CD14-positive monocyte (primary cell): ENCODE measurements at regions not wholly inside any gene's neighbourhood (a gene's known extent, or its start where the extent isn't known, plus 50 kb on each side); places are given as distances from the start of the nearest gene placed in this dataset.

Experiments used
- DNase-seq, 3 donors: peaks; one replicate each; pipeline ENCODE4 v3.0.0-alpha.2; 2011 to 2022
- H2AFZ ChIP-seq: 2 replicates; pipeline ENCODE4 v1.6.0; 2012; ENCODE audit warnings: mild to moderate bottlenecking, low read depth, low read length, inconsistent platforms; ENCODE audit not compliant: insufficient read depth, poor library complexity, severe bottlenecking
- H3K27ac ChIP-seq, 2 donors: 1 replicate in 1 of 2; 2 replicates in 1 of 2; pipeline ENCODE4 v1.5.1; 2012 to 2013; ENCODE audit warnings: low read length in 2 of 2, control low read depth in 1 of 2, inconsistent platforms in 1 of 2, low read depth in 1 of 2, mild to moderate bottlenecking in 1 of 2
- H3K27me3 ChIP-seq, 2 donors: one replicate each; pipeline versions ENCODE4 v1.6.0 to v1.6.1; 2011 to 2013; ENCODE audit warnings: low read length in 2 of 2; ENCODE audit not compliant: control insufficient read depth in 2 of 2, insufficient read depth in 2 of 2
- H3K36me3 ChIP-seq, 2 donors: replicated peaks in 1 of 2; 1 replicate in 1 of 2; 2 replicates in 1 of 2; pipeline versions ENCODE4 v1.5.1 to v1.6.1; 2012 to 2013; ENCODE audit warnings: low read length in 2 of 2, control low read depth in 1 of 2, inconsistent platforms in 1 of 2, mild to moderate bottlenecking in 1 of 2; ENCODE audit not compliant: insufficient read depth in 2 of 2, control insufficient read depth in 1 of 2
- H3K4me1 ChIP-seq, 2 donors: 1 replicate in 1 of 2; 2 replicates in 1 of 2; pipeline versions ENCODE4 v1.5.1 to v1.6.1; 2012 to 2013; ENCODE audit warnings: low read length in 2 of 2, control low read depth in 1 of 2, inconsistent platforms in 1 of 2, mild to moderate bottlenecking in 1 of 2, moderate library complexity in 1 of 2; ENCODE audit not compliant: insufficient read depth in 2 of 2, control insufficient read depth in 1 of 2
- H3K4me2 ChIP-seq: replicated peaks from 2 replicates; pipeline ENCODE3; 2012; ENCODE audit warnings: low read length, moderate library complexity, mild to moderate bottlenecking; ENCODE audit not compliant: poor library complexity, severe bottlenecking; ENCODE audit errors: extremely low read depth
- H3K4me3 ChIP-seq, 3 experiments: fragments of 200-600 bp in 1 of 3; sonication (generic) in 1 of 3; replicated peaks in 1 of 3; 1 replicate in 2 of 3; 2 replicates in 1 of 3; pipeline ENCODE4 v1.5.1; 2011 to 2013; ENCODE audit warnings: low read length in 3 of 3, mild to moderate bottlenecking in 3 of 3, control low read depth in 2 of 3, low read depth in 2 of 3, inconsistent platforms in 1 of 3, moderate library complexity in 1 of 3
- H3K79me2 ChIP-seq: 2 replicates; pipeline ENCODE4 v1.6.0; 2012; ENCODE audit warnings: mild to moderate bottlenecking, control low read depth, inconsistent platforms, low read length, moderate library complexity; ENCODE audit not compliant: insufficient read depth
- H3K9ac ChIP-seq: 2 replicates; pipeline ENCODE4 v1.6.0; 2017; ENCODE audit warnings: low read length, mild to moderate bottlenecking; ENCODE audit not compliant: insufficient read depth, poor library complexity, severe bottlenecking
- H3K9me3 ChIP-seq, 2 donors: replicated peaks in 1 of 2; 1 replicate in 1 of 2; 2 replicates in 1 of 2; pipeline versions ENCODE4 v1.5.1 to v1.6.1; 2012 to 2013; ENCODE audit warnings: low read length in 2 of 2, control low read depth in 1 of 2; ENCODE audit not compliant: control insufficient read depth in 1 of 2, insufficient read depth in 1 of 2
- H4K20me1 ChIP-seq: 2 replicates; pipeline ENCODE4 v1.6.0; 2012; ENCODE audit warnings: mild to moderate bottlenecking, low read length, control low read depth, moderate library complexity; ENCODE audit not compliant: insufficient read depth
- H3K27ac Mint-ChIP-seq, 7 donors: one replicate each; pipeline ENCODE4 v1.8.0; 2020; ENCODE audit warnings: mild to moderate bottlenecking in 7 of 7, mixed read lengths in 7 of 7, moderate library complexity in 6 of 7, inconsistent platforms in 2 of 7
- H3K27me3 Mint-ChIP-seq, 3 donors: one replicate each; pipeline ENCODE4 v1.8.0; 2021 to 2022; ENCODE audit warnings: low read depth in 3 of 3, mild to moderate bottlenecking in 3 of 3, mixed read lengths in 3 of 3, moderate library complexity in 3 of 3, inconsistent platforms in 1 of 3
- H3K36me3 Mint-ChIP-seq, 2 donors: one replicate each; pipeline ENCODE4 v1.8.0; 2020; ENCODE audit warnings: mixed read lengths in 2 of 2, inconsistent platforms in 1 of 2, mild to moderate bottlenecking in 1 of 2
- H3K4me1 Mint-ChIP-seq: one replicate; pipeline ENCODE4 v1.8.0; 2020; ENCODE audit warnings: mild to moderate bottlenecking, mixed read lengths
- H3K4me3 Mint-ChIP-seq, 2 donors: one replicate each; pipeline ENCODE4 v1.8.0; 2020; ENCODE audit warnings: mild to moderate bottlenecking in 2 of 2, mixed read lengths in 2 of 2, moderate library complexity in 1 of 2
- H3K9me3 Mint-ChIP-seq, 7 donors: one replicate each; pipeline ENCODE4 v1.8.0; 2020 to 2022; ENCODE audit warnings: mixed read lengths in 7 of 7, mild to moderate bottlenecking in 6 of 7, moderate library complexity in 6 of 7, inconsistent platforms in 2 of 7
- CTCF ChIP-seq: fragments of 200-600 bp; IDR thresholded peaks from one replicate; pipeline ENCODE4 v1.8.0; 2022; ENCODE audit warnings: antibody characterized with exemption, mild to moderate bottlenecking
- WGBS: methylation state at CpG from one replicate; pipeline ENCODE4 v1.1.5; 2013; ENCODE audit warnings: missing lambda C conversion rate; ENCODE audit not compliant: insufficient coverage; 5-methylcytosine and 5-hydroxymethylcytosine counted together
- intact Hi-C, 2 donors: fragments of 100-400 bp; cut with micrococcal nuclease; formaldehyde crosslinking; loops; one replicate each; pipeline versions ENCODE4 v1.15.0 to v1.15.1; 2023

DNA sequence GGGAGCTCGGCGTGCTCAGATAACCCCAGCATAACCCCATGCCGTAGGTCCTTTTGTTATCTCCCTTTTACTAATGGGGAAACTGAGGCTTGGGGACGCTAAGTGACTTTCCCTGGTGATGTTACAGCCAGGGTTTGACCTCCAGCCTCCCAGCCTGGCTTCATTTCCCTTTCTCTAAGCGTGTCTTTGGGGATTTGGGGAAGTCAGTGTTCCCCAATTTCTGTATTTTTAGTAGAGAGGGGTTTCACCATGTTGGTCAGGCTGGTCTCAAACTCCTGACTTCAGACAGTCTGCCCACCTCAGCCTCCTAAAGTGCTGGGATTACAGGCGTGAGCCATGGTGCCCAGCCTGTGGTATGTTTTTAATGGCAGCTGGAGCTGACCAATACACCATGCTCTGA, 85.4 kb downstream of the PHETA1 start:
- peaks cover 11 to 17% of the 10 kb centered on the region in 2 donors for H3K9me3 ChIP-seq
- no peak overlapping the region for H3K27ac ChIP-seq
- no peaks in the 10 kb centered on the region for H4K20me1 ChIP-seq
- Mint-ChIP-seq H3K4me1 (peaks cover 10% of the 10 kb centered on the region), H3K4me3 (no peak overlapping the region), H3K9me3 (peaks cover 11 to 24% (median 15%) of the 10 kb centered on the region in 7 donors), H3K27ac (peak overlapping the region in 1 of 7 donors; percentile 18), H3K36me3 (no peaks in the 10 kb centered on the region), H3K27me3 (peaks cover 0 to 4% (median 2%) of the 10 kb centered on the region in 3 donors)
- H3K9ac ChIP-seq = no peak overlapping the region
- DNase-seq = no peak
- intact Hi-C loops = no loop called here
- H3K4me1 ChIP-seq = peaks cover 0 to 3% of the 10 kb centered on the region in 2 donors
- H3K4me2 ChIP-seq = no peak overlapping the region
- no peaks in the 10 kb centered on the region for H3K27me3 ChIP-seq
- no peaks in the 10 kb centered on the region for H3K36me3 ChIP-seq
- H2AFZ ChIP-seq = no peak overlapping the region
- no peak for TF ChIP-seq CTCF
- H3K79me2 ChIP-seq = no peaks in the 10 kb centered on the region
- WGBS = no CpG with 5 or more reads among the region's 6 CpGs
- no peak overlapping the region for H3K4me3 ChIP-seq

DNA sequence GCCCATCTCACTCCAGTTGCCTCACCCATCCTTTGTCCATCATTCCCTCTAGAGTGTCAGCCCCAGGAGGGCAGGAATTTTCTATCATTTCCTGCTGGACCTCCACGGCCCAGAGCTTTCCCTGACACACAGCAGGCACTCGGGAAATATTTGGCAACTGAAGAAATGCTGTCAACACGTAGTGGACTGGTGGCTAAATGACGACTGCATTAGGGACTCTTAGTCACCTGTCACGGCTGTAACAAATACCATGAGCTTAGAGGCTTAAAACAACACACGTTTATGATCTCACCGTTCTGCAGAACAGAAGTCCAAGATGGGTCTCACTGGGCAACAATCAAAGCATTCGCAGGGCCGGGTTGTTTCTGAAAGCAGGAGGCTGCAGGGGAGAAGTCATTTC, 91.3 kb downstream of the PHETA1 start:
- 79% methylated on average over 9 of the region's 9 CpGs for WGBS
- Mint-ChIP-seq H3K36me3 (no peaks in the 10 kb centered on the region), H3K9me3 (peaks cover 11 to 24% (median 15%) of the 10 kb centered on the region in 7 donors), H3K4me3 (no peak overlapping the region), H3K27ac (peak overlapping the region in 1 of 7 donors; percentile 53), H3K27me3 (peaks cover 4 to 8% (median 5%) of the 10 kb centered on the region in 3 donors), H3K4me1 (peaks cover 6% of the 10 kb centered on the region)
- no peaks in the 10 kb centered on the region for H3K4me1 ChIP-seq
- H3K4me3 ChIP-seq = no peak overlapping the region
- H3K79me2 ChIP-seq = no peaks in the 10 kb centered on the region
- DNase-seq = no peak
- H3K9me3 ChIP-seq = peaks cover 11 to 17% of the 10 kb centered on the region in 2 donors
- intact Hi-C loops = loop anchor here in 1 of 2 donors (10.0 kb wide), 1 partner anchor 123 kb away; no protein-coding TSS in a partner anchor
- H2AFZ ChIP-seq = no peak overlapping the region
- no peaks in the 10 kb centered on the region for H4K20me1 ChIP-seq
- no peaks in the 10 kb centered on the region for H3K36me3 ChIP-seq
- no peak overlapping the region for H3K27ac ChIP-seq
- no peak overlapping the region for H3K4me2 ChIP-seq
- no peaks in the 10 kb centered on the region for H3K27me3 ChIP-seq
- no peak overlapping the region for H3K9ac ChIP-seq
- no peak for TF ChIP-seq CTCF
